Activated naive CD8-positive, alpha-beta T cell treated with anti-CD3 and anti-CD28 coated beads for 36 hours (primary cell): ENCODE measurements at regions not wholly inside any gene's neighbourhood (a gene's known extent, or its start where the extent isn't known, plus 50 kb on each side); places are given as distances from the start of the nearest gene placed in this dataset.
"Not testable (repeated sequence)": the region's sequence is repeated elsewhere in the genome, so short reads cannot be mapped to it uniquely, and the experiment has no call there.

Experiments used
- DNase-seq: peaks from one replicate; pipeline ENCODE4 v3.0.0; 2021
- H3K27ac Mint-ChIP-seq: one replicate; pipeline ENCODE4 v1.8.0; 2022; ENCODE audit warnings: mild to moderate bottlenecking, moderate library complexity, mixed read lengths
- H3K27me3 Mint-ChIP-seq: one replicate; pipeline ENCODE4 v1.8.0; 2022; ENCODE audit warnings: mild to moderate bottlenecking, mixed read lengths
- H3K36me3 Mint-ChIP-seq: one replicate; pipeline ENCODE4 v1.8.0; 2021; ENCODE audit warnings: mild to moderate bottlenecking, mixed read lengths
- H3K4me1 Mint-ChIP-seq: one replicate; pipeline ENCODE4 v1.8.0; 2021; ENCODE audit warnings: mixed read lengths
- H3K4me3 Mint-ChIP-seq: one replicate; pipeline ENCODE4 v1.8.0; 2022; ENCODE audit warnings: mild to moderate bottlenecking, moderate library complexity, mixed read lengths
- H3K9me3 Mint-ChIP-seq: one replicate; pipeline ENCODE4 v1.8.0; 2022; ENCODE audit warnings: mixed read lengths

DNA sequence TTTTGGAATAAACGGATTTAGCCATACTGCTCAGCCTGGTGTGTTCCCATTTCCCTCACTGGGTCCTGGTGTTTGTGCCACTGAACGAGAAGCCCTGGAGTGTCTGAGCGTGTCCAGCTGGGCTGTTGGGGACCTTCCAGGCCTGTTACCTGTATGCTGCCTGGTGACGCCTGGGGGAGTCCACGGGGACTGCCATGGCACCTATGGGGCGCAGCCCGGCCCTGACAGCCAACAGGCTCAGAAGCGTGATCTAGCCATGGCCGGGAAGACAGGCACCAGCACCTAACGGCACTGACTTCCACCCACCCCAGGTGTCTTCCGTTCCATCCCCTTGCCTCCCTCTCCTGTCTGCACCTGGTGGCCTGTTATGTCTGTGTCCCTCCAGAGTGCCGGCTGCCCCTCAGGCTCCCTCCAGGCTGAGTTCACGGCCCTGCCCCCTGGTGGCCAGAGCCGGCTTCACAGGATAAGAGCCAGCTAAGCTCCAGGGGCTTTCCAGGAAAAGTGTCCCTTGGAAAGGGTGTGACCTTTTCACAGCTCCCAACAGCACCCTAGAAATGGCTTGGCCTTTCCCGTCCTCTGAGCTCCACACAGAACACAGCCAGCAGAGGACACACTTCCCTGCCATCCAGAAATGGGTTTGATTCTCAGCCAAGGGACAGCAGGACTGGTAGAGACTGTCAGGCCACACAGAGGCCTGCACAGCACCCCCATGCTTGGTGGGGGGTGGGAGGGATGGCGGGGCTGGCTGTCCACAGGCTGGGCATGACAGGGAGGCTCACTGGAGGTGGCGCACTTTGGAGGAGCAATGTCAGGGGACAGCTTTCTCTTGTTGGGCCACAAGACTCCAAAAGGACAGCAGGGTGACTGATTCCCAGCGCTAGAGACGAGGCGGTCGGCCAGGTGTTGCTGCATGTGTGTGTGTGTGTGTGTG is 64.0 kb upstream of the LYSMD4 start:
- H3K27ac Mint-ChIP-seq, H3K9me3 Mint-ChIP-seq, DNase-seq, H3K27me3 Mint-ChIP-seq, H3K4me1 Mint-ChIP-seq, H3K4me3 Mint-ChIP-seq, H3K36me3 Mint-ChIP-seq: not testable (repeated sequence)

DNA sequence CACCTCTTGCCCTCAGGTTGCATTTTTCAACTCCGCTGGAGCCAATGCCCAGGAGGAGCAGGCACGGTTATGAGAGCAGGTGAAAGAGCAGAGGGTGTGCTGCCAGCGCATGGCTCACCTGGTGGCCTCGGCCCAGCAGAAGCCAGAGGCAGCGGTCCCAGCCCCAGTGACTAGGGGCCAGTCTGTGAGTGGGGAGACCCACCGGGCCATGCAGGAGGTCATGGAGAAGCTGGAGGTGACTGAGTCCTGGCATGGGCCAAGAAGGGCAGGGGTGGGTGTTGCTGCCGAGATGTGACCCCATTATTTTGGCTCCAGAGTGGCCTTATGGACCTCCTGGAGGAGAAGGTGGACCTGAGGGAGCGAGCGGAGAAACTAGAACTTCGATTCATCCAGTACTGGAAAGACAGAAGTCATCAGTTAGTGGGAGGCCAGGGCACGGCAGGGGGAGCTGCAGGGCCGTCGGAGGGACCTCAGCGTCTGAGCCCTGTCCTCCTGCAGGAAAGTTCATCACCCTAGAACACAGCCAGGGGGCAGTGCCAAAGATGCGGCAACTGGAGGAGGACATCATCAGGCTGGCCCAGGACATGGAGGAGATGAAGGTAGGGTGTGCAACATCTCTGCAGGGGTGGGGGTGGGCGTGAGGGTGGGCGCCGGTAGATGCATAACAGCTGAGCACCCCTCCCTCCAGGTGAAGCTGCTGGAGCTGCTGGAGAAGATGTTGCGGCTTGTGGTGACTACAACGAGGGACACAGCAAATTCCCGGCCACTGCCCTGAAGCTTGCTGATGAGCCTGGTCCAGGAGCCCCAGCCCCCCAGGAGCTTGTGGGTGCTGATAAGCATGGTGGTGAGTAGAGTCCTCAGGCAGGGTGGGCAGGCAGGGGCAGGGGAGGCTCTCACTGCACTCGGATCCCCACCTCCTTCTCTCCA is 58.9 kb upstream of the LYSMD4 start:
- DNase-seq, H3K36me3 Mint-ChIP-seq, H3K9me3 Mint-ChIP-seq, H3K4me3 Mint-ChIP-seq, H3K4me1 Mint-ChIP-seq, H3K27ac Mint-ChIP-seq: not testable (repeated sequence)
- H3K27me3 Mint-ChIP-seq: peaks cover 15% of the 10 kb centered on the region

DNA sequence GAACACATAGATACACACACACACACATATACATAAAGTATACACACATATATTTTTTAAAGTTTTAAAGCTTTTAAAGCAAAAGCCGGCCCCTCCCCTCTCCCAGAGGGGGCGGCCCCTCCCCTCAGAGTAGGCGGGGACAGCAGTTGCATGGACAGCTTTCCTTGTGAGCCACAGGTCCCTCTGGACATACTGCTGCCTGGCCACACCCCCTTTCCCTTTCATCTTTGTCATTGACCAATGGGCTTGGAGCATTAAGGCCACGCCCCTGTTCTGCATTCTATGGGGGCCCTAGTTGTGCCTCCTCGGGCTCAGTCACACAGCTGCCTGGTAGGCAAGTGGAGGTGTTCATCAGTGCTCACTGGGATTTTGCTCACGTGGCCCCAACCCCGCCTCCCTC is 57.5 kb upstream of the LYSMD4 start:
- H3K27me3 Mint-ChIP-seq: peaks cover 20% of the 10 kb centered on the region

DNA sequence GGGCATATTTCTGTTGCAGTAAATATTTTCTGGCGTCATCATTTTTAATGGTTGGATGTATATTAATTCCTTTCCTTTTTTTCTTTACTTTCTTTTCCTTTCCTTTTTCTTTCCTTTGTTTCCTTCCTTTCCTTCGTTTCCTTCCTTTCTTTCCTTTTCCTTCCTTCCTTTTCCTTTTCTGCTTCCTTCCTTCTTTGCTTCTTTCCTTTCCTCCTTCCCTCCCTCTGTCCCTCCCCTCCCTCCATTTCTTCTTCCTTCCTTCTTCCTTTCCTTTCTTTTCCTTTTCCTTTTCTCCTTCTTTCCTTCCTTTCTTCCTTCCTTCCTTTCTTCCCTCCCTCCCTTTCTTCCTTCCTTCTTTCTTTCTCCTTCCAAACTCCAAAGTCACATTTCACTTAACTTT is 54.9 kb upstream of the LYSMD4 start:
- no peak overlapping the region for H3K27ac Mint-ChIP-seq
- no peak overlapping the region for H3K4me3 Mint-ChIP-seq
- no peaks in the 10 kb centered on the region for H3K4me1 Mint-ChIP-seq
- no peak for DNase-seq
- H3K36me3 Mint-ChIP-seq: peaks cover 5% of the 10 kb centered on the region
- H3K27me3 Mint-ChIP-seq: peaks cover 21% of the 10 kb centered on the region
- H3K9me3 Mint-ChIP-seq: no peaks in the 10 kb centered on the region

More for the DNA sequence above, 57.5 kb upstream of the LYSMD4 start:
- H3K9me3 Mint-ChIP-seq, H3K27ac Mint-ChIP-seq, H3K4me1 Mint-ChIP-seq, DNase-seq, H3K4me3 Mint-ChIP-seq, H3K36me3 Mint-ChIP-seq: not testable (repeated sequence)

DNA sequence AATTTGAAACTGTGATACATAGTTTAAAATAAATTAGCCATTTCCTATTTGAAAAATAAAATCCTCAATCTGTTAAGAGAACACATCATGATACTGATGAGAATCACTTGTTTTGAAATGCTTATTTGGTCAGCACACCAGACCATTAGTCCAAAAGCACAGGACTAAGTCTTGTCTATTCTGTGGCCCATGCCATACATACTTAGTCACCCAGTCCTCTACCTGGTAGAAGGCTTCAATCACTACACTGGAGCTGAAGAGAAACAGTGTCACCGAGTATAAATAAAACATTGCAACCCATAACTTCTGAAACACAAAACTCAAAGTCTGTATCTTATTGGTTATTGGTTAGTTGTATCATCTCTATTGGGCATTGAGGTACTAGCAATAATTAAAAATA is 51.6 kb upstream of the LYSMD4 start:
- H3K4me1 Mint-ChIP-seq, H3K27ac Mint-ChIP-seq, H3K4me3 Mint-ChIP-seq, H3K36me3 Mint-ChIP-seq, H3K9me3 Mint-ChIP-seq, DNase-seq: not testable (repeated sequence)
- H3K27me3 Mint-ChIP-seq: peaks cover 27% of the 10 kb centered on the region

DNA sequence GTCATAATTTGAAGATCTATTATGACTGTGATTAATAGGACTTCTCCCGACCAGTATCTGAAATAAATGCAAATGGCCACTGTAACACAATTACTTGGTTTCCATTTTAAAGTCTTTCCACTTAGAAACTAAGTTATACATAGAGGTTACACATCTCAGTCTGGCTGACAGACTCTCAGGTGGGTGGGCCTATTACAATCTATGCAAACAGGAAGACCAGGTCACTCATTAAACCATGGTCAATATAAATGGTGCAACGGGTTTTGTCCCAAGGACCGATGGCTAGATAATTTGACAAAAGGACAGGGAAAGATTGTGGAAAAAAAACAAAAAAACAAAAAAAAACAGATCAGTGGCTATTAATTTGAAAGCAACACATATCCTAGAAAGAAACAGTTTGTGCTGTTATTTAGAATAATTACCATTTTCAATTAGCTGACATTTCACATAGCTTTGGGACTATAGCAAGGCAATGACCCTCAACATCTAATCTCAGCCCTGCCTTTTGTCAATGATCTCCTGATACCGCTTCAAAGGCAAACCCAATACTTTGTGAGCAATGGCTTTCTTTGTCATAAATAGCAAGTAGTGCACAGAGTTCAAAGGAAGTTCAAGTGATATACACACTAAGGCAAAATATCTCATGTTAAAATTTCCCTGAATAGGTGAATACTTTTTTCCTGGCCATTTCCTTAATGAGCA is 50.8 kb upstream of the LYSMD4 start:
- H3K36me3 Mint-ChIP-seq, DNase-seq, H3K4me1 Mint-ChIP-seq, H3K9me3 Mint-ChIP-seq, H3K27ac Mint-ChIP-seq, H3K4me3 Mint-ChIP-seq: not testable (repeated sequence)
- peaks cover 23% of the 10 kb centered on the region for H3K27me3 Mint-ChIP-seq
